GM18499 (cell line): ENCODE measurements at regions not wholly inside any gene's neighbourhood (a gene's known extent, or its start where the extent isn't known, plus 50 kb on each side); places are given as distances from the start of the nearest gene placed in this dataset.

Experiments
- ATAC-seq: cut with Tn5 transposase; IDR thresholded peaks from one replicate; pipeline ENCODE4 v1.9.1; 2021; ENCODE audit warnings: moderate number of reproducible peaks; ENCODE audit not compliant: insufficient read depth, unreplicated experiment

DNA sequence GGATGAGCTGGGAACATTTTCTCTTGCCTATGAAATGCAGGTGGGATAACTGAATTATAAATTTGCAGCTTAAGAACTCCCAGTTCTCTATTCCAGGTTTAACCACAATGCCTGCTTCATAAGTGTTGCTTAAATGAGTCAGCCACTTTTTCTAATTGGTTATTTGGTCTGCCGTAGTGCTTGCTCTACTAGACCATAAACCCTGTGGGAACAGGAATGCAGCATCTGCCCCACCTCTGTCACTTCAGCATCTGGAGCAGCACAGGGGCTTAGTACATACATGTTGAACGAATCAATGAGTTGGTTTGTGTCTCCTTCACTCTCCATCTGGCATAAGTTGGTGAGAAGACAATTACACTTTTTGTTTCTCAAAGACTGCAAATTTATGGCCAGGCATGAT, 95.2 kb upstream of the PTER start:
- no peak for ATAC-seq

DNA sequence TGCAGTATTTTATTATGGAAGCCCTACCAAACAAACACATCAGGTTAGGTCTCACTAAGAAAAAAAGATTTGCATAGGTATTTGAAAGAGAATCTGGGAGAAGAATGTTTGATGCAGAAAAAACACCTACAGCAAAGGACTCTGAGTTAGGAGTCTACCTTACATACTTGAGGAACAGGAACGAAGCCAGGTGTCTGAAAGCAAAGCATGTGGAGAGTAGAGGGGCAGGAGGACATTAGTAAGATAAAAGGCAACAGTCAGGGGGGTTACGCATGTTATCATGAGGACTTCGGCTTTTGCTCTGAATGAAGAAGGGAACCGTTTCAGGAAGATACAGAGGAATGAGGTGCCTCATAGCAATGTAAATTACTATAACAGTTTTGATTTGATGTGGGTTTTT, 87.9 kb upstream of the PTER start:
- ATAC-seq, result no peak

DNA sequence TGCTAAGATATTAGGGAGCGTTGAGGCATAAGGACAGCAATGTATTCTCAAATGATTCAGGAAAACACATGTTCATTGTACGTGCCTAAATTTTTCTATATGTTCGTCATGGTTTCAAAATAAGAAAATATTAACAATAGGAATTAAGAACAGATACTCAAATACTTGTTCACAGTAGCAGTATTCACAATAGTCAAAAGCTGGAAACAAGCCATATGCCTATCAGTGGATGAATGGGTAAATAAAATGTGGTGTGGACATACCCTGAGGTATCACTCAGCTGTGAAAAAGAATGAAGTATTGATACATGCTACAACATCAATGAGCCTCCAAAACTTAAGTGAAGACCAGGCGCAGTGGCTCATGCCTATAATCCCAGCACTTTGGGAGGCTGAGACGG, 84.7 kb upstream of the PTER start:
- ATAC-seq, result no peak

DNA sequence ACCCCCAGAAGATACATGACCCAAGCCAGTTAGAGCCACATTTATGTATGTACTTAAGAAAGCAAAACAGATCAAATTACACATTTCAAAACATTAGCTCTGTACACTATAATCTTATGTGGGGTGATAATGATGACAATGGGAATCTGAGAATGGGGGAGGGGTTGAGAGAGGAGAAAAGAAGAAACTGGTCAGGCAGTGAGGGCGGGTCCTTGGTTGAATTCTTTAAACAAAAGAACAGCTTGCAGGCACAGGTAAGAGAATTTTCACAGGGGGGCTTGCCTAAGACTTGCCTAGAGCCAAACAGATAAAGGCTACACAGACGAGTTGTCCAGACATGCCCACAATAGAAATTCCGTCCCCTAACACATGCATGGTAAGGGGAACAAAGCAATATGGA, 76.8 kb upstream of the PTER start:
- ATAC-seq, result no peak

DNA sequence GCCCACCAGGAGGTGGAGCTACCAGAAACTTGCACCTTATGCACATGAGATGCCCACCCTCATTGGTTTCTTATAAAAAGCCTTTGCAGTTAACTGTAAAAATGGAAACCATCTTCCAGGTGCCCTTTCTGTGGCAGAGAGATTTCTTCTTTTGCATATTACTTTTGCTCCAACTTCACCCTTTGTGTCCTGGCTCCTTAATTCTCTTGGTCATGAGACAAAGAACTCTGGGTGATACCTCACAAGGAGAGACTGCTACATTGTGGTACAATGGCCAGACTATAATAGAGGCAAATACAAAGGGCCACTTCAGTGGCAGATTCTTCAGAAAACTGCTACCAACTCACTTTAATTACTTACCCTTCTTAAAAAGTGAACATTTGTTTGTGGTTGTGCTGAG, 76.4 kb upstream of the PTER start:
- no peak for ATAC-seq

DNA sequence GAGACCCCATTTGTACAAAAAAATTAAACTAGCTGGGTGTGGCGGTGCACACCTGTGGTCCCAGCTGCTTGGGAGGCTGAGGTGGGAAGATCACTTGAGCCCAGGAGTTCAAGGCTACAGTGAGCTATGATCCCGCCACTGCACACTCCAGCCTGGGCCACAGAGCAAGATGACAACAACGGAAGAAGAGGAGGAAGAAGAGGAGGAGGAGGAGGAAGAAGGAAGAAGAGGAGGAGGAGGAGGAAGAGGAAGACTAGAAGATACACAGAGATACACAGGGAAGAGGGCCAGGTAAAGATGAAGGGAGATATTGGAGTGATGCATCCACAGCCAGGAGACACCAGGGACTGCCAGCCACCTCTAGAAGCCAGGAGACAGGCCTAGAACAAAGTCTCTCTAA, 75.7 kb upstream of the PTER start:
- no peak for ATAC-seq

DNA sequence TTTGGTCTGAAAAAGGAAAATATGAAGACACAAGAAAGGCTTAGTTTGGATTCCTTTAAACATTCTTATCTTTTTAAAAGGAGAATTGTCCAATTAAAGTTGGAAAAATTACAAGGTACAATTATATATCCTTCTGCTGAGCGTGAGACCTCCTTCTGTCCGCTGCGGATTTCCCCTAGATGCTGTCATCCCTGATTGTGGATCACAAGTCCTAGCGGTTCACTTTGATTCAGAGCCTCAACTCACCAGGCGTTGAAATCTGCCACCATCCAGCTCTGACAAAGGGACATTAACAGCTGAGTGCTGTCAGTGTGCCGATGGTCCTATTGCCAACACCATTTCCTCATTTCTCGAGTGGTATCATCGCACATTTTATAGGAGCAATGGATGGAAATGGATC, 73.1 kb upstream of the PTER start:
- ATAC-seq, result no peak

DNA sequence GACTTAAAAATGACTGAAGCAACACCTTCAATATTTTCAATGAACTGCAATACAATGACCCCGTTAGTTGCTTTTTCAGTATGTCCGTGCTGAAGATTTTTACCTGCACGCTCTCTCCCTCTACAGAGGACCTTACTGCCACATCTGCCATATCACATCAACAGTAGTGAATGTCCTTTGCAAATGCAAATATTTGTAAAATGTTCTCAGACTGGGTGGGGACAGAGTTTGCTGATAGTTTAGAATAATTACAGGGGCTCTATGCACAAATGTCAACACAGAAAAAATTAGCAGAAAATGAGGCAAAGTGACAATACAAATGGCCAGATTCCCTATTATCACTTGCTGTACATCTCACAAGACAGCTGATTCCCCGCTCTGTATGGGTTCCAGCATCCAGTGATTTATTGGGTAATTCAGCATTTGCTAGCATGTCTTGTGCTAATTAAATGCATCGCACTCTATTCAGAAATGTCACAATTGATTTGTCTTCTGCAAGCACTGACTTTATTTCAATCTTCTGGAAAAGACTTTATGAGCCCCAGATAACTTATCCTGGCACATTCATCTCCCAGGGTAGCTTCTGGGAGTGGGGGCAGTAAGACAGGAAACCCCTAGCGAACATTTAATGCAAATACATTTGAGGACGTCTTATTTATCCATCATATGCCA, 69.1 kb upstream of the PTER start:
- no peak for ATAC-seq

DNA sequence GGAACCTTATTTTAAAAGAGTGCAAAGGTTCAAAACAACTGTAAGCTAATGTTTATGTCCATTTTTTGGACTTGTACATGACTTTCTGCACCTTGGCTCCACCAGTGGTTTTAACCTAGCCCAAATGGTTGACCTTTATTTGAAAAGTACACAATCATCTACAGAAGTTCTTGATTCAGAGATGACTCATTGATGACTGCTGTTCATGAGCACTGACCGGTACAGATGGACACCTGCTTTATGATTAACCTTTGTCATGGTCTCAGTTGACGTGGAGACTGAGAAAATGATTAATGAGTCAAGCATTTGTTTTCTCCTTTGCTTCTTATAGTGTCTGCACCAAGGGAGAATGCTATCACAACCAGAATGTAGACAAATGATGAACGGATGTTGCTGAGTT, 55.7 kb upstream of the PTER start:
- ATAC-seq, result no peak

DNA sequence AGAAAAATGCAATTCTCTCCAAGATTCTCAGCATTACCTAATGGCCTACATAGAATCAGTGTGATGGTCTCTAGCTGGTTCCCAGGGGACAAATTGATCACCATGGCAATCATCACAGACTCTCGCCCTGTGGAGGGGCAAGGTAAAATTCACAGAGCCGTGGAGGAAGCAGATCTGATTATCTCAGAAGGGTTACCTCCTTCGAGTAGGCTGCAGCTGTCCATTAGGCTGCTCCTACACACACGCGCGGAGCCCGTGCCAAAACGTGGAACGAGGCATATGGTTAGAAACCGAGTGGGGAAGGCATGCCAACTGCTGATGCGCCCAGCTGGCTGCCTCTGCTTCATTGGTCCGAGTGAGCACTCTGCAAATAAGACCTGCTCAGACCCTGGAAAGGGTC, 52.8 kb upstream of the PTER start:
- ATAC-seq, result no peak

DNA sequence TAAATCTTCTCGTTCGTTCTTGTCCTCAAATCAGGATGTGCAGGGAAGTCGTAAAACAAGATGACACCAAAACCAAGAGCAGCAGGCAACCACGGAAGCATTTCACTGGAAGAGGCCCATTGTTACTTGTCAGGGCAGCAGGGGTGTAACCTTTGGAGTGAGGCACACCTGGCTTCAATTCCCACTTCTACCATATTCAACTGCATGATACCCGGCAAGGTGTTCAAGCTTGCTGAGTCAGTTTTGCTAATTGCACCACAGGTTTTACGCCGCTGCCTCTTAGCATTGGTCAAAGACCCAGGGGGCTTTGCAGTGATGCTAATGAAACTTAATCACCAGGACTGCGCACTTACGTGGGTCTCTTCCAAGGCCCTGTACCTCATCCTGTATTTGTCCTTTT, 50.0 kb upstream of the PTER start:
- ATAC-seq, result no peak
